CD4-positive, alpha-beta T cell treated with Interleukin-4 for 1 hour (primary cell): ENCODE measurements at regions not wholly inside any gene's neighbourhood (a gene's known extent, or its start where the extent isn't known, plus 50 kb on each side); places are given as distances from the start of the nearest gene placed in this dataset.
"Not testable (repeated sequence)": the region's sequence is repeated elsewhere in the genome, so short reads cannot be mapped to it uniquely, and the experiment has no call there.

Source experiments
- DNase-seq, 2 donors: peaks; one replicate each; pipeline ENCODE4 v3.0.0-alpha.2; 2020 to 2022

DNA sequence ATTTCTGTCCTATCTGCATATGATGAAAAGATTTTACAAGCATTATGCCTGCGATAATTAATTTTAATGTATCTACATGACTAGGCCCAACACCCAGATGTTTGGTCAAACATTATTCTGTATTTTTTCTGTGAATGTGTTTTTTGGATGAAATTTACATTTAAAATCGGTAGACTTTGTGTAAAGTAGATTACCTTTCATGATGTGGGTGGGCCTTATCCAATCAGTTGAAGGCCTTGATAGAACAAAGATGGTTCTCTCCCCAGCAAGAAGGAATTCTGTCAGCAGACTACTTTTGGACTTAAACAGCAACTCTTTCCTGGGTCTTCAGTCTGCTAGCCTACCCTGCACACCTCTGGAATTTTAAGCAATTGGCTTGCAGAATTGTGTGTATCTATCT, 844.0 kb downstream of the BRINP3 start:
- DNase-seq: no peak

DNA sequence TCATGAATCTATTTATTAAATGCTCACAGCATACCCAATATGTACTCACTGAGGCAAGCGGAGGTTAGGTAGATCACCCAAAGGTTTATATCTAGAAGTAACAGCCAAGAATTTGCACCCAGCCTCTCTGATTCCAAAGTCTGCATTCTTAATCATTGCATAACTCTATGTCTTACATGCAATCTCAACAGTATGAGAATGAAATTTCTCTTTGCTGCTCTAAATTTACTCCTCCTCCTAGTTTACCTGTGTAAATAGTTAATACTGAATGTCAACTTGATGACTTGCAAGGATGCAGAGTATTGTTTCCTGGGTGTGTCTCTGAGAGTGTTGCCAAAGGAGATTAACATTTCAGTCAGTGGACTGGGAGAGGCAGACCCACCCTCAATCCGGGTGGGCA, 840.6 kb downstream of the BRINP3 start:
- DNase-seq: no peak

DNA sequence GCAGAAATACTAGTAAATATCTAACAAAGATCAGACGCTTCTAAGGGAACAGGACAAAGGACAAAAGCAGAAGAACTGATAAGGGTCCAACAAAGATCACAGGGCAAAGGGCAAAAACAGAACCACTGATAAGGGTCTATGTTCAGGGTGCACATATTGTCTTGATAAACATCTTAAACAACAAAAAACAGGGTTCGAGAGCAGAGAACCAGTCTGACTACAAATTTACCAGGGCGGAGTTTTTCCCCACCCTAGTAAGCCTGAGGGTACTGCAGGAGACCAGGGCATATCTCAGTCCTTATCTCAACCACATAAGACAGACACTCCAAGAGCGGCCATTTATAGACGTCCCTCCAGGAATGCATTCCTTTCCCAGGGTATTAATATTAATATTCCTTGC, 833.5 kb downstream of the BRINP3 start:
- not testable (repeated sequence) for DNase-seq

DNA sequence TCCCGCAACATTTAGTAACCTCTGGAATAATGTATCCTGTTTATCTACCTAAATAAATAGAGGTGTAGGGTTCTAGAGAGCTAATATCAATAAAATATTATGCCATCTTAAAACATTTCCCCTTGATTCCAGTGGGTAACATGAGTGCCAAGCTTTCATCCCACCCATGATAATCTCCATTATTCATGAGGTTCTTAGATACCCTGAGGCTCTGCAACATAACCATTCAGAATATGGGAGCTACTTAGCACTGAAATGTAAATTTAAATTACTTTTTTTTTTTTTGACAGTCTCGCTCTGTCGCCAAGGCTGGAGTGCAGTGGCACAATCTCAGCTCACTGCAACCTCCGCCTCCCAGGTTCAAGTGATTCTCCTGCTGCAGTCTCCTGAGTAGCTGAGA, 832.7 kb downstream of the BRINP3 start:
- no peak for DNase-seq

DNA sequence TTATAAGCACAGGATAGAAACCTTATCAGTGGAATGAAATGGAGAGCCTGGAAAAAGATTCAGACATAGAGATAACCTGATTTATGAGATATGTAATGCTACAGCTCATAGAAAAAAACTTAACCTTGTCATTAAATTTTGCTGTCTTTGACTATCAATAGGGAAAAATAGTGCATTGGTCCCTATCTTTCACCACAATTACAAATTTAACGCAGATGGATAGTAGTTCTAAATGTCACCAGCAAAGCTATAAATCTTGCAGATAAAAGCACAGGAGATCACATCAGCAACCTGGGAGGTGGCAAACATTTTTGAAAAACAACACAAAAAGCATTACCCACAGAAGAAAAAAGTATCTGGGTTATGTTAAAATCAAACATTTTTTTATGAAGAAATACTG, 831.6 kb downstream of the BRINP3 start:
- DNase-seq: no peak

DNA sequence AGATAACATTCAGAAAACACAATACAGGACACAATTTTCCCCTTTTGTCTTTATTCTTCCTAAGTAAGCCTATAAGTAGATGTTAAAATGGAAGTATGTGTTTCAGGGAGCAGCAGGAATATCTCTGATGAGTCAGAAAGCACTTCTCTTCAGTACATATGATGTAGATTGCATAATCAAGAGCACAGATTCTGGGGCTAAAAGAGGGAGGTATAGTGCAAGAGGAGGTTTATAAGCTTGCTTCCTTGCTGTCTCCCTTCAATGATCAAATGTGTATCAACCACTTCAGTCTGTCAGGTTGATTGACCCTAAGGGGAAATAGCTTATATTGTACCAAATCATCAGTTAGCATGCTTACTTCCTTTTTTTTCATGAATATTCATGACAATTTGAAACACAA, 822.8 kb downstream of the BRINP3 start:
- DNase-seq: no peak

DNA sequence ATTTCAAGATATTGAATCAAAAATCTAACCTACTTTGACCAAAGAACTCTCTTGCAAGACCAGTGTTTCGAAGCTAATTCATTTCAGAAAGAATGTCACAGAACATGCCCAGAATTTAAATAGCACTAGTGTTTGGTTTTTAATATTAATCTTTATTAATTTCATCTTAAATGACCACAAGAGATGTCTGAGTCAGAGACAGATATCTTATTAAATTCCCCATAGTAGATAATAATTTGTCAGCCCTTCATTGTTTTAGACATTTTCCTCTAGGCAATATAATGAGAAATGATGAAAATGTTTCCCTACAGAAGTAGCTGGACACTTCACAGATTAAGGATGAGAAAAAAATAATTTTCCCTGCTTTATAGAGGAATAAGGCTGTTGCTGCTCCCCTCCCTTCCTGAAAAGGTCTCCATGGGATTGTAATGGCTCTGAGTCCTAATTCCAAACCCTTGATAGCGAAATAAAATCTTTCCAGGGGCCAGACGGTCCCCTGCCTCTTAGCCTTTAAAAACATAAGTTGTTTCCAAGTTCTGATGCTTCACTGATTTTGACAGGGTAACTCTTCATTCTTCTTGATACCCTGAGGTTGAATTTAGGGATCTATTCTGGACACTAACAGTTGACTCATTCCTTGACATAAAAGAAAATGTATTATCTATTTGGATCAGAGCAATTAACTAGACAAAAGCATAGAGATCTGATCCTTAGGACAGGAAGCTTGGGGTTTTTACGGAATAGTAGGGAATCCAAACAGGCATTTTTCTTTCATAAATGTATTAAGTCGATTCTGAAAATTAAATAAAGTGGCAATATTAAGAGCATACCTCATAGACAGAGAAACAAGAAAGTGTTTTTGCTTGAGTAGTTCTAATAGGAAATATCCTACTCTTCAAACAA, 820.8 kb downstream of the BRINP3 start:
- DNase-seq: no peak

DNA sequence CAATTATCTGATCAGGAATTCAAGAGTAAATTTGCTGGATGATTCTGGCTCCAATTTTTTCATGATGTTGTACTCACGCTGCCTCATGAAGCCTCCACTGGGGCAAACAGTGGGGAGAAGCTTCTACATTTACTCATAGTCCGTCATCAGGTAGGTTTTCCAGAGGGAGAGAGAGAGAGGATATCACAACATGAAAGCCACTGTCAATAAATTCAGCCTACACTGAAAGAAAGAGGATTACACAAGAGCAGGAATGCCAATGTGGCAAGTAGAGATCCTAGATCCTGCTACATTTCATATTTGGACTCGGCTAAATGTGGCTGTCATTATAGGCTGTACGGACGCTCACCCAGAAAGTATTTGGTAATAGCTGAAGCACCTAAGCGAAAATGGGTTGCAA, 819.9 kb downstream of the BRINP3 start:
- no peak for DNase-seq

DNA sequence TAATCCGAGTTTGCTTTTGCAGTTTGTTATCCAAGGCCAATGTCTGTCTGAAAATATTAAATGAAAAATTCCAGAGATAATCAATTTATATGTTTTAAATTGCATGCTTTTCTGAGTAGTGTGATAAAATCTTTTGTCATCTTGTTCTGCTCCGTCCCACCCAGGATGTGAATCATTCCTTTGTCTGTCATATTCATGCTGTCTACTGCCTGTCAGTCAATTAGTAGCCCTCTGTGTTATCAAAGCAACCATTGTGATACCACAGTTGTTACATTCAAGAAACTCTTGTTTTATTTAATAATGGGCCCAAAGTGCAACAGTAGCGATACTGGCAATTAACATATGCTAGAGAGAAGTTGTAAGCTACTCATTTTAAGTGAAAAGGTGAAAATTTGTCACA, 819.3 kb downstream of the BRINP3 start:
- no peak for DNase-seq

DNA sequence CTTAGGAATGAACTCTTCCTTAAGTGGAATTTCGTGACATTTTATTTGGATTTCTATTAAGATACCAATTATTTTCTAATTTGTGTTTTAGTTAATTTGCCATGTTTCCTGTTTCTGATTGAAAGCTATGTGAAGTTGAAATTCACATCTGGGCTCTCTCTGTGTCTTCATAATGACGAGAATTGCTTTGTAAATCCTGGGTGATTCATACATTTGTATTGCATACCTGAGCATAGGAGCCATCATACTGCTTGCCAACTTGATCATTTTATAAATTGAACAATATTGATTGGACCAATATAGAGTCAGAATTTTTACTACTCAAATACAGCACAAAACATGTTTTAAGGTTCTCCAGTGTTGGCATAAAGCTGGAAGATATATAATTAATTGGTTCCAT, 817.9 kb downstream of the BRINP3 start:
- no peak for DNase-seq

DNA sequence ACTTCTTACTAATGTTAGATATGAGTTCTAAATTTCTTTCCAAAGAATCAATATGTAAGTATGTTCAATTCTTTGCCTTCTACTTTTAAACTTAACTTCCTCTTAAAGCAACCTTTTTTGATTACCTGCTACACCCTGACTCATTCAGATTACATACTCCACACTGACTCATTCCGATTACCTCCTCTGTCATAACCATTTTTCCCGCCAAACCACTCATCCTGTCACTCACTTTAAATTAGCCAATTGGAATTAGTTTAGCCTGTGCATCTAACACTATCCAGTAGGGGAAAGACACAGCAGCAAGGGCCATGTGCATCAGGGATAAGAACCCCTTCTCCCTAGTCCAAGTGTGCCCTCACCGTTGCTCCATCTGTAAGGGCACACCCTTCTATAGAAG, 815.5 kb downstream of the BRINP3 start:
- DNase-seq: no peak

DNA sequence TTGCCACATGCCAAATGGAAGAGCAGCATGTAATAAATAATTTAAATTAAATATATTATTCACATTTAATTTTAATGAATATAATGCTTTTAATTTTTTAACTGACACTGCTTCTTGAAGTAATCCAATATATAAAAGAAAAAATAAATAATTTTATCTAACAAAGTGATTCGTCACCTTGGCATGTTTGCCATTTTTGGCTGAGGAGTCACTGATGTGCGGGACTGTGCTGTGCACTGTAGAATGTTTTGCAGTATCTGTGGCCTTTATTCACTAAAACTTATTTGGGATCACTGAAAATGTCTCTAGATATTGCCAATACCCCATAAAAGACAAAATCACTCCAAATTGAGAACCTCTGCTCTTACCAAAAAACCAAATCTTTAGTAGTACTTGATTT, 807.8 kb downstream of the BRINP3 start:
- DNase-seq: no peak

DNA sequence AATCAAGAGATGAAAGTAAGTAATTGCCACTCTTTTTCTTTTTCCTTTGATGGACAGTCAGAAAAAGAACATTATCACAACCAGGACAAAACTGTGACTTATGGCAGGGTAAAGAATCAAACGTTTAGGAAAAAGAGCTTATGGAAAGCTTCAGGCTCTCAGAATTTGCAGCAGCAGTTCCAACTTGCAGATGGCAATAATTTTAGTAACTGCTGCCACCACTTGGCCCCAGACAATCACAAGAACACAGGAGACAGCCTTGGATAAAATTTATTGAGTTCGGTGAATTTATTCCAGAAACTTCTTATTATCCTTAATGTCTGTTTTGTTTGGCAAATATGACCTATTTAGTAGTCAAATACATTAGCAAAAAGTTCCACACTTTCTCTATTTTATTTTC, 804.4 kb downstream of the BRINP3 start:
- DNase-seq: no peak

DNA sequence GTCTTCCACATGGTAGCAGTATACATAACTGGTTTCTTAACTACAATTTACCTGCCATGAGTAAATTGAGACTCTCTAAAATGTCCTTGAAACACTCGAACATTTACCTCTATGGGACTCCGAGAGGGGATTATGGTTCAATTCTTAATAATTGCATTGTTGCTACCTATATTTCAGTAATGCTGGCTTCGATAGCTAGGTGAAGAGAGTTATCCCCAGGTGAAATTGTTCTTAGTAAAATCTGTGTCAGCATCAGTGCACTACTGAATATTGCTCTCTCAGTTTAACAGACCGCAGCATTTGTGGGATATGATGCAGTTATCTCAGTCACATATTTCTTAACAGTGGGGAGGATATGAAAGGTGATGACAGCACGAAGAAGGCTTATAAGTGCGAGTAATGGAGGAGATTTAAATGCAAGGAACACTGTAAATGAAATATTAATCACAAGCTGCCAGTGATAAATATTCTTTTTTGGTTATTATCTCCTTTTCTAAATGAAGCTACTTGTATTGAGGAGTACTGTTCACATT, 801.9 kb downstream of the BRINP3 start:
- DNase-seq: no peak

DNA sequence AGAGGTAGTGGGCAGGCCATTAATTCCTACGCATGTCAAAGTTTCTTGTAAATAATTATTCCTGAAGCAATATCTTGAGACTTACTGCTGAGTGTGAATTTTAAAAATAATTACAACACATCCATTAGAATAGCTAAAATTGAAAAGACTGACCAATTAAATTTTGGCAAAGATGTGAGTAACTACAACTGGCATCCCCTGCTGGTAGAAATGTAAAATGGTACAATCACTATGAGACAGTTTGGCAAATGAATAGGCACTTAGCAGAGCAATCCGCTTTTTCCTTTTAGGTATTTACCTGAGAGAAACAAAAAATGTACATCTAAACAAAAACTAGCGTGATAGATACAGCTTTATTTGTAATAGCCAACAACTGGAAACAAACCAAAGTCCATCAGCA, 798.9 kb downstream of the BRINP3 start:
- no peak for DNase-seq

DNA sequence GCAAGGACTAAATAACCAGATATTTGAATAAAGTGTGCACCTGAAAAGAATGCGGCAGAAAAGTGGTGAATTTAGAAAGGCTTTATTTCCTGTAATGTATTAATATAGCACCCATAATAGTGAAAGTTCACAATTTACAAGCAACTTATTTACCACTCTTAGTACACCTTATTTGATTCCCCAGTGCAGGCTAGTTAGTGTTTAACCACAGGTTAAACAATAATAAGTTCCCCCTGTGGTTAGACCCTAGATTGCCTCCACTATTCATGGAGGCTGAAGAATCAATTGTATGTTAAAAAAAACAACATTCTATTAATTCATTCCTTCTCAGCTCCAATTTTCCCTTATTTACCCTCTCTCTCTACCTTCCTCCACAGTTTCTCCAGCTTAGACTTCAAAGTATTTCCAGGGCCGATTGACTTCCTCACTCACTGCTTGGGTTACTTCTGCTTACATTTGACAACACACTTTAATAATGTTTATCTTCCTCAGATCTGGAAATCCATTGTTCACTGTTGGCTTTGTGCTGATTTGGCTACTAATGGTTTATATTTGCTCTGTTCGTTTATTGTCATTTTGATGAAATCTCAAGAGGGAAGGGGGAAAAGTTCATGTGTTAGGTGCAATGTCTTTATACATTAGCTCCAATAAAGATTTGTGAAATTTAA, 796.3 kb downstream of the BRINP3 start:
- no peak for DNase-seq

DNA sequence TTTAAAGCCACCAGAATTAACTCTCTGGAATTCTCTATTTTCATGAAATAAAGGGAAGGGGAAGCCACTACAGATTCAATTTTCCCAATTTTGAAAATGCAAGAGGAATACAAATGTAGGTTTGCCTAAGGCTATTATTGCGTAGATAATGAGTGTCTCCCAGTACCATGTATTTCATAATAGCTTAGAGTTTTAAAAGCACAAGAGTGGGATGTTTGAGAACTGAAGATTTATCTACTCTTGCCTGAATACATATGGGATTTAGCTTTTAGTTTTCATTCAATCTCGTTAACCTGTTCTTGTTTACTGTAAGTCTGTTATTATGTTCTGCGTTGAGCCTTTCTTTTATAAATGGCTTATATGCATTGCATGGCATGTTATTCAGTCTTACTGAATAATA, 795.1 kb downstream of the BRINP3 start:
- no peak for DNase-seq

DNA sequence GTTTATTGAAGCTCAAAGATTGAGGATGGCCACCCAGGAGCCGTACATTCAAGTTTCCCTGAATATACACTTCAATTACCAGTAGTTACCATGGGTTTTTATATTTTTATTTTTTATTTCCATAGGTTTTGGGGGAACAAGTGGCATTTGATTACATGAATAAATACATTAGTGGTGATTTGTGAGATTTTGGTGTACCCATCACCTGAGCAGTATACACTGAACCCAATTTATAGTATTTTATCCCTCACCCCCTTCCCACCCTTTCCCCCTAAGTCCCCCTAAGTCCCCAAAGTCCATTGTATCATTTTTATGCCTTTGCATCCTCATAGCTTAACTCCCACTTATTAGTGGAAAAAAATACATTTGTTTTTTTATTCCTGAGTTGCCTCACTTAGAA, 791.4 kb downstream of the BRINP3 start:
- no peak for DNase-seq

DNA sequence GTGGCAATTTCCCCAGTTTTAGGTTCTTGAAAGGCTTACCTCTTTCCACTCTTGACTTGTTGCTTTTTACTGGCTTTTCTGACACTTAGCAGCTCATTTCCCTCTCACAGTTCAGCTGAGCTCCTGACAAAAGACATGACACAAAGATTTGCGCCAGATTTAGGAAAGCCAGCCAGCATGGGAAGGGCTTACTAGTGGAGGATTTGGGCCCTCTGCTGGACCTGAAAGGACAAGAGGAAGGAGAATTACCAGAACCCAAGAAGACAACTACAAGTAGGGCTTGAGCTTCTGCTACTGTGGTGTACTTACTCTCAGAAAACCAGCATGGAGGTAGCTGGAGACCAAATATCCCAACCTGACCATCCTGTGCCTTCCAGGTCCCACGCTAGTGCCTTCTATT, 784.5 kb downstream of the BRINP3 start:
- no peak for DNase-seq

DNA sequence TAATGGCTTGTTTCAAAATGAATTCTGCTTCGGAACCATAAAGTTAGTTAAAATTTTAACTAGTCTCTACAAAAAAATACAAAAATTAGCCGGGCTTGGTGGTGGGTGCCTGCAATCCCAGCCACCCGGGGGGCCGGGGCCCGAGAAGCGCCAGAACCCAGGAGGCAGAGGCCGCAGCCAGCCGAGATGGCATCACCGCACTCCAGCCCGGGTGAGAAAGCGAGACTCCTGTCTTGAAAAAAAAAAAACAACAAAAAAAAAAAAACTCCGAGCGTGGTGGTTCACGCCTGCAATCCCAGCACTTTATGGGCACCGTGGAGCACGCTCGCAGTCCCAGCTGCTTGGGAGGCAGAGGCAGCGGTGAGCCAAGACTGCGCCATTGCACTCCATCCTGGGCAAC, 781.4 kb downstream of the BRINP3 start:
- DNase-seq: no peak

DNA sequence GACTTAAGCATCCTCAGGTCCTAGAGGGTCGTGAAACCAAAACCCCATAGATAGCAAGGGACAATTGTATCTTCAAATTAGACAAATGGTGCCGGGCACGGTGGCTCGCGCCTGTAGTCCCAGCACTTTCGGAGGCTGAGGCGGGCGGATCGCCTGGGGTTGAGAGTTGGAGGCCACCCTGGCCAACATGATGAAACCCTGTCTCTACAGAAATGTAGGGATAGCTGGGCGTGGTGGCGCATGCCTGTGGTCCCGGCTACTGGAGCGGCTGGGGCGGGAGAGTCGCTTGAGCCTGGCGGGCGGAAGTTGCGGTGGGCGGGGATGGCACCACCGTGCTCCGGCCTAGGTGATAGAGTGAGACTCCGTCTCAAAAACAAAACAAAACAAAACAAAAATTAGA, 780.6 kb downstream of the BRINP3 start:
- DNase-seq: no peak

DNA sequence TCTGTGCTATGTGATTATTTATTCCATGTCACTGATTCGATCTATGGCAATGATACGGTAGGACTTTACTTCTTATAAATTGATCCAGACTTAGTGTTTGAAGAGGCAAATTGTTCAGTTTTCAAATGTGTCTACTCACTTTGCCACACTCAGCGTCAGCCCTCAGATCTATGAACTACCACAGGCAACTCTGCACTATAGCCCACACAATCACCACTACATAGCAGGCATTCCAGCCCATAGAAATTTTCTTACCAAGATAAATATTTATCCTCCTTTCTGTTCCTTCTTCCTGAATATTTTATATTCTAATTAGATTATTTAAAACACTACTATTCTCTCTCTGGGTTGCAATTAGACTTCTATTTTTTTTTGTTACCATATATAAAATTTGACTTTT, 776.1 kb downstream of the BRINP3 start:
- no peak for DNase-seq

DNA sequence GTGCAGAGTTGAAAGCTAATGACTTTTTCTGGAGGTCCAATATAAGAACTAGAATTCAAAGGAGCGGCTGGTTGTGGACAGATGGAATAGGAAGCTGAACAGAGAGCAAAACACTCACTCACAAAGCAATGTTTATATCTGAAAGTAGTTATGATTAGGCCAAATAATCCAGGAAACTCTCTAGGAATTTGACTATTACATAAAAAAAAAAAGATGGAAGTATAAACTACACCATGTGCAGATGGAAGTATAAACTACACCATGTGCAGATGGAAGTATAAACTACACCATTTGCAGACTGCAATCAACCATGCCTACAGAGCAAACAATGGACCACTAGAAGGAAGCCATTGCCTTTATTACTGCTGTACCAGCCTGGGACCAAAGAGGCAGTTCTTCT, 771.1 kb downstream of the BRINP3 start:
- DNase-seq: no peak

DNA sequence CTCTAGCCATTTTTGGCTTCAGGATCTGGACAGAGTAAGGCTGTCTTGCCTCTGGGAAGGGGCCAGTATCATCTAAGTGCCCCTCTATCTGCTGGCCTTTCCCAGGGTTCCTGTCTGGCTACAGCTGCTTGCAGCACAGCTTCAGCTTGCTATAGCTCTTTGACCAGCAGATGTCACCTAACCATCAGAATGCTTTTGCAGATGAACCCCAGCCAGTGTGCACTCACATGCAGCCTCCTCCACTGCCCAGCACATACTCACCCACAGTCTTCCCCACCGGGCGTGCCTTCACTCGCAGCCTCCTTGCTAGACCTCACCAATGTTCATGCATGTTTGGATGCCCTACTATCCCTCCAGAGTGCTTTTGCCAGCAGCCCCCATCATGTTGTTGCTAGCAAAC, 769.0 kb downstream of the BRINP3 start:
- DNase-seq: no peak
